ENCODE measurements at regions not wholly inside any gene's neighbourhood (a gene's known extent, or its start where the extent isn't known, plus 50 kb on each side); places are given as distances from the start of the nearest gene placed in this dataset.

DNA sequence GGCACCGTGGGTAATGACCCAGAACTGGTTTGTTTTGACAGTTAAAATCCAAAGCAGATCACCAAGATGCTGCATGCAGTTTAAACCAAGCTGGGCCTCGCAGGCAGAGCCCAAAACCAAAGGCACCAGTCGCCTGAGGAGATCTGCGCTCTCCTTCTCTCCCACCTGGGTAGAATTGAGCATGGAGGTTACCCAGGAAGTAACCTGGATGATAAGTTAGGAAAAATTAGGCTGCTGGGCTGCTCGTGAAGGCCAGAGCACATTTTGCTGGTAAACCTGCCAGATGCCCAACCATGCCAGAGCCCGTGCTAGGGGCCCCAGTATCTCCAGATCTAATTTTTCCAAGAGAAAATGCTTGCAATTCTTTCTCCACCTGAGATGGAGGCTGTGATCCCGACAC is 388.3 kb upstream of the MGMT start:
- H3K27ac Mint-ChIP-seq, result no peak overlapping the region
- peaks cover 12% of the 10 kb centered on the region for H3K36me3 Mint-ChIP-seq (ENCODE audit: low read depth)
- TF ChIP-seq, protein P1, sequence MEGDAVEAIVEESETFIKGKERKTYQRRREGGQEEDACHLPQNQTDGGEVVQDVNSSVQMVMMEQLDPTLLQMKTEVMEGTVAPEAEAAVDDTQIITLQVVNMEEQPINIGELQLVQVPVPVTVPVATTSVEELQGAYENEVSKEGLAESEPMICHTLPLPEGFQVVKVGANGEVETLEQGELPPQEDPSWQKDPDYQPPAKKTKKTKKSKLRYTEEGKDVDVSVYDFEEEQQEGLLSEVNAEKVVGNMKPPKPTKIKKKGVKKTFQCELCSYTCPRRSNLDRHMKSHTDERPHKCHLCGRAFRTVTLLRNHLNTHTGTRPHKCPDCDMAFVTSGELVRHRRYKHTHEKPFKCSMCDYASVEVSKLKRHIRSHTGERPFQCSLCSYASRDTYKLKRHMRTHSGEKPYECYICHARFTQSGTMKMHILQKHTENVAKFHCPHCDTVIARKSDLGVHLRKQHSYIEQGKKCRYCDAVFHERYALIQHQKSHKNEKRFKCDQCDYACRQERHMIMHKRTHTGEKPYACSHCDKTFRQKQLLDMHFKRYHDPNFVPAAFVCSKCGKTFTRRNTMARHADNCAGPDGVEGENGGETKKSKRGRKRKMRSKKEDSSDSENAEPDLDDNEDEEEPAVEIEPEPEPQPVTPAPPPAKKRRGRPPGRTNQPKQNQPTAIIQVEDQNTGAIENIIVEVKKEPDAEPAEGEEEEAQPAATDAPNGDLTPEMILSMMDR (IDR thresholded peaks at IDR 0.05), result no peak
- peaks cover 25% of the 10 kb centered on the region for H3K4me1 Mint-ChIP-seq
- peaks cover 5% of the 10 kb centered on the region for H3K27me3 Mint-ChIP-seq (ENCODE audit: low read depth, poor library complexity)
- H3K9me3 Mint-ChIP-seq, result peaks cover 20% of the 10 kb centered on the region
- no peak overlapping the region for H3K4me3 Mint-ChIP-seq
- DNase-seq, result no peak

DNA sequence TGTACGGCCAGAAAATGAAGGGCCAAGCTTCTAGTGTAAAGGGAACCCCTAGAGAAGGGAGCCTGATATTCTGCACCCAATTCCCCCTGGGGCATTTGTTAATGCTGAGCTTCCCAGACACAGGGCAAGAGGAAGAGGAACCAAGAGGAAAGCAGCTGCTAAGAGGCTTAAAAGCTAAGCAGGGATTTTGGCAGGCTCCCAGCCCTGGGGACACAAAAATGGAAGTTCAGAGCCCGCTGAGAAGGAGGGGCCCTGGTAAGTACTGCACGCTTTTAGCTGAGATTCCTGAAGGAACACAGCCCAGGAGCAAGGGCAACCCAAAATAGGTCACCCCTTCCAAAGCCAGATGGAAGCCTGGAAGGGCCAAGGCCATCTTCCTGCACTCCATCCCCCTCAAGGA is 387.3 kb upstream of the MGMT start:
- peaks cover 12% of the 10 kb centered on the region for H3K36me3 Mint-ChIP-seq (ENCODE audit: low read depth)
- DNase-seq, result no peak
- peaks cover 5% of the 10 kb centered on the region for H3K27me3 Mint-ChIP-seq (ENCODE audit: low read depth, poor library complexity)
- H3K9me3 Mint-ChIP-seq, result peaks cover 24% of the 10 kb centered on the region
- H3K4me3 Mint-ChIP-seq, result no peak overlapping the region
- no peak overlapping the region for H3K27ac Mint-ChIP-seq
- peaks cover 25% of the 10 kb centered on the region for H3K4me1 Mint-ChIP-seq
- TF ChIP-seq, protein P1 (IDR thresholded peaks at IDR 0.05), result no peak

DNA sequence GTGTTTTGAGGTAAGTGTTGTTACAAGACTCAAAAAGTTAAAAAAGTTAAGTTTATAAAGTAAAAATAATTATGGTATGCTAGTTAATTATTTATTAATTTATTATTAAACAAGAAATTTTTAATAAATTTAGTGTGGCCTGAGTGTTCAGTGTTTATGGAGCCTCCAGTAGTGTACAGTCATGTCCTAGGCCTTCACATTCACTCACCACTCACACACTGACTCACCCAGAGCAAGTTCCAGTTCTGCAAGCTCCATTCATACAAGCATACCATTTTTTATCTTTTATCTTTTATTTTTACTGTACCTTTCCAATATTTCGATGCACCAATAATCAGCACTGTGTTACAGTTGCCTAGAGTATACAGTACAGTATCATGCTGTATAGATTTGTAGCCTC is 381.2 kb upstream of the MGMT start:
- no peak for DNase-seq
- Mint-ChIP-seq H3K36me3 (ENCODE audit: low read depth) (peaks cover 3% of the 10 kb centered on the region), H3K27me3 (ENCODE audit: low read depth, poor library complexity) (no peaks in the 10 kb centered on the region), H3K4me3 (no peak overlapping the region), H3K9me3 (peaks cover 8% of the 10 kb centered on the region), H3K27ac (no peak overlapping the region), H3K4me1 (no peaks in the 10 kb centered on the region)
- TF ChIP-seq, protein P1 (IDR thresholded peaks at IDR 0.05), result no peak

DNA sequence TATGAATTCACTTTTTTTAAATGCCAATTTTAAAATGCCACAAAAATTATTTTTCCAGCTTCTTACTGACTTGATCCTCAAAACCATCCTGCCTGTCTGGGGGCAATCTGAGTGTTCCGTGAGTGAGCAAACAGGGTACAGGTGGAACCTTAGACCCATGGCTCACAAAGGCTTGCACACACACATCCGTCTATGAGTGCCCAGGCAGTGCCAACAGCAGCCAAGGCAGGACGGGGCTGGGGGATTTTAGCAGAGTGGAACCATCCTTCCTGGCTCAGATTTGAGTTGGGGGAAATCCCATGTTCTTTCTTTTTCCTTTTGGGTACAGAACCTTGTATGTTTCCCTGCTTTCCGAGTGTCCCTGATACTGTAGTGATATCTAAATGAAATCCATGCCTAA is 377.7 kb upstream of the MGMT start:
- peaks cover 8% of the 10 kb centered on the region for H3K27me3 Mint-ChIP-seq (ENCODE audit: low read depth, poor library complexity)
- DNase-seq, result no peak
- TF ChIP-seq, protein P1 (IDR thresholded peaks at IDR 0.05), result no peak
- H3K9me3 Mint-ChIP-seq, result peaks cover 4% of the 10 kb centered on the region
- H3K27ac Mint-ChIP-seq, result no peak overlapping the region
- no peak overlapping the region for H3K4me3 Mint-ChIP-seq
- H3K4me1 Mint-ChIP-seq, result peaks cover 4% of the 10 kb centered on the region
- H3K36me3 Mint-ChIP-seq (ENCODE audit: low read depth), result no peaks in the 10 kb centered on the region

DNA sequence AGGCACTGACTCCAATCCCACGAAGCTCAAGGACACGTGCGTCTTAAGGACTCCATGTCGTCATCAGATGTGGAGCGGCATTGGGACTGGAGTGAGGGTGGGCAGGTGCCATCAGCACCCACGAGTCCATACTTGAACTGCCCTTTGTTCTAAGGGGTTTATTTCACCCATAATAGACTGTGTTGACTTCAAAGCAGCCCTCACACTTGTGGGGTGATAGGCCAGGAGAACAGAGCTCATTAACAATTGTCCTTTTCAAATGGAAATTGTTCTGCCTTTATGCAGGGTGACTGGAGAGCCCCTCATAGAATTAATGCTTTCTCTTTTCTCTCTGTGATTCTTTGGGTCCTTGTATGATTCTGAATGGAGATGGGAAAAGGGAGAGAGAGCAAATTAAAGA is 376.9 kb upstream of the MGMT start:
- Mint-ChIP-seq H3K4me3 (no peak overlapping the region), H3K27ac (no peak overlapping the region), H3K36me3 (ENCODE audit: low read depth) (no peaks in the 10 kb centered on the region)

More for the DNA sequence above, 376.9 kb upstream of the MGMT start:
- no peak for DNase-seq
- H3K9me3 Mint-ChIP-seq, result no peaks in the 10 kb centered on the region
- H3K4me1 Mint-ChIP-seq, result peaks cover 4% of the 10 kb centered on the region
- TF ChIP-seq, protein P1 (IDR thresholded peaks at IDR 0.05), result no peak
- H3K27me3 Mint-ChIP-seq (ENCODE audit: low read depth, poor library complexity), result peaks cover 8% of the 10 kb centered on the region
